Neural cell (in vitro differentiated cells): ENCODE measurements at regions not wholly inside any gene's neighbourhood (a gene's known extent, or its start where the extent isn't known, plus 50 kb on each side); places are given as distances from the start of the nearest gene placed in this dataset.

Experiments
- H2AFZ ChIP-seq: fragments of 200-600, 300-800 bp; sonication (generic), shearing (Covaris generic); 2 replicates; pipeline ENCODE4 v1.6.0; 2014; ENCODE audit warnings: low read depth, mild to moderate bottlenecking, antibody characterized with exemption, low read length, moderate library complexity
- H3F3A ChIP-seq: fragments of 200-600 bp; shearing (Covaris generic); 2 replicates; pipeline ENCODE4 v1.6.1; 2016; ENCODE audit warnings: mild to moderate bottlenecking, moderate library complexity, mixed read lengths, antibody characterized with exemption, low read length; ENCODE audit not compliant: insufficient read depth, poor library complexity, severe bottlenecking
- H3K27ac ChIP-seq: fragments of 200-600, 300-800 bp; sonication (generic), shearing (Covaris generic); 2 replicates; pipeline ENCODE4 v1.5.1; 2014; ENCODE audit warnings: mild to moderate bottlenecking, low read length, moderate library complexity
- H3K27me3 ChIP-seq: fragments of 300-800, 200-600 bp; sonication (generic), shearing (Covaris generic); 2 replicates; pipeline ENCODE4 v1.6.0; 2014; ENCODE audit warnings: mild to moderate bottlenecking, low read depth, low read length, moderate library complexity; ENCODE audit not compliant: insufficient read depth
- H3K36me3 ChIP-seq: fragments of 300-800, 200-600 bp; sonication (generic), shearing (Covaris generic); 2 replicates; pipeline ENCODE4 v1.5.1; 2014; ENCODE audit warnings: mild to moderate bottlenecking, antibody characterized with exemption, low read length, moderate library complexity; ENCODE audit not compliant: insufficient read depth
- H3K4me2 ChIP-seq: fragments of 300-800, 200-600 bp; sonication (generic), shearing (Covaris generic); 2 replicates; pipeline ENCODE4 v1.6.0; 2014; ENCODE audit warnings: mild to moderate bottlenecking, low read length
- H3K4me3 ChIP-seq: fragments of 300-800, 200-600 bp; sonication (generic), shearing (Covaris generic); 2 replicates; pipeline ENCODE4 v1.5.1; 2014; ENCODE audit warnings: mild to moderate bottlenecking, low read length, moderate library complexity
- H3K79me2 ChIP-seq: fragments of 200-600 bp; shearing (Covaris generic); replicated peaks from 2 replicates; pipeline ENCODE4 v1.6.0; 2014; ENCODE audit warnings: mild to moderate bottlenecking, low read length, moderate library complexity; ENCODE audit not compliant: insufficient read depth
- H3K9ac ChIP-seq: fragments of 300-800, 200-600 bp; sonication (generic), shearing (Covaris generic); 2 replicates; pipeline ENCODE4 v1.6.1; 2016; ENCODE audit warnings: mild to moderate bottlenecking, low read length, mixed read lengths
- H3K9me2 ChIP-seq: fragments of 200-600 bp; shearing (Covaris generic); 2 replicates; pipeline ENCODE4 v1.6.1; 2016; ENCODE audit warnings: mild to moderate bottlenecking, low read length, mixed read lengths; ENCODE audit not compliant: insufficient read depth
- H3K9me3 ChIP-seq: fragments of 200-600, 300-800 bp; sonication (generic), shearing (Covaris generic); 2 replicates; pipeline ENCODE4 v1.6.1; 2016; ENCODE audit warnings: mild to moderate bottlenecking, mixed run types, low read length, moderate library complexity, mixed read lengths
- H4K20me1 ChIP-seq: fragments of 200-600 bp; shearing (Covaris generic); 2 replicates; pipeline ENCODE4 v1.6.1; 2016; ENCODE audit warnings: mild to moderate bottlenecking, mixed run types; ENCODE audit not compliant: insufficient read depth
- EP300 ChIP-seq: fragments of 450-650 bp; conservative IDR thresholded peaks from 2 replicates; pipeline ENCODE4 v1.6.1; 2014; ENCODE audit warnings: antibody characterized with exemption, mild to moderate bottlenecking, moderate library complexity; ENCODE audit not compliant: poor library complexity, severe bottlenecking
- EZH2 ChIP-seq: fragments of 200-600, 300-800 bp; shearing (Covaris generic), sonication (generic); IDR thresholded peaks from 2 replicates; pipeline ENCODE4 v1.6.1; 2014; ENCODE audit warnings: antibody characterized with exemption, low read length, borderline replicate concordance, mild to moderate bottlenecking; ENCODE audit not compliant: insufficient read depth, poor library complexity, severe bottlenecking
- MXI1 ChIP-seq: fragments of 450-650 bp; conservative IDR thresholded peaks from 2 replicates; pipeline ENCODE4 v1.6.1; 2014; ENCODE audit warnings: antibody characterized with exemption, mild to moderate bottlenecking; ENCODE audit not compliant: poor library complexity, severe bottlenecking
- POLR2AphosphoS5 ChIP-seq: IDR thresholded peaks from 2 replicates; pipeline ENCODE4 v1.6.1; 2012
- RAD21 ChIP-seq: fragments of 450-650 bp; conservative IDR thresholded peaks from 2 replicates; pipeline ENCODE4 v1.6.1; 2014; ENCODE audit warnings: antibody characterized with exemption, mild to moderate bottlenecking, moderate library complexity
- SMC3 ChIP-seq: fragments of 450-650 bp; conservative IDR thresholded peaks from 2 replicates; pipeline ENCODE4 v1.6.1; 2014; ENCODE audit warnings: antibody characterized with exemption, mild to moderate bottlenecking, moderate library complexity; ENCODE audit not compliant: poor library complexity
- TAF1 ChIP-seq: IDR thresholded peaks from 2 replicates; pipeline ENCODE4 v1.6.1; 2012; ENCODE audit warnings: low read depth
- TF ChIP-seq, protein P1 (sequence below): IDR thresholded peaks from 2 replicates; pipeline ENCODE4 v1.6.1; 2012; ENCODE audit warnings: borderline replicate concordance
- TF ChIP-seq, protein P2 (sequence below): fragments of 450-650 bp; IDR thresholded peaks from 2 replicates; pipeline ENCODE4 v1.5.1; 2014; ENCODE audit warnings: antibody characterized with exemption, mild to moderate bottlenecking, moderate library complexity; ENCODE audit not compliant: poor library complexity, severe bottlenecking

- no peaks in the 10 kb centered on the region for H3F3A ChIP-seq
- no peak overlapping the region for H3K27ac ChIP-seq
- no peak overlapping the region for H2AFZ ChIP-seq
- H3K79me2 ChIP-seq, result no peaks in the 10 kb centered on the region
- TF ChIP-seq MXI1 (no peak), EP300 (no peak), SMC3 (no peak), RAD21 (no peak), TAF1 (no peak), POLR2AphosphoS5 (no peak)
- TF ChIP-seq, protein P1, sequence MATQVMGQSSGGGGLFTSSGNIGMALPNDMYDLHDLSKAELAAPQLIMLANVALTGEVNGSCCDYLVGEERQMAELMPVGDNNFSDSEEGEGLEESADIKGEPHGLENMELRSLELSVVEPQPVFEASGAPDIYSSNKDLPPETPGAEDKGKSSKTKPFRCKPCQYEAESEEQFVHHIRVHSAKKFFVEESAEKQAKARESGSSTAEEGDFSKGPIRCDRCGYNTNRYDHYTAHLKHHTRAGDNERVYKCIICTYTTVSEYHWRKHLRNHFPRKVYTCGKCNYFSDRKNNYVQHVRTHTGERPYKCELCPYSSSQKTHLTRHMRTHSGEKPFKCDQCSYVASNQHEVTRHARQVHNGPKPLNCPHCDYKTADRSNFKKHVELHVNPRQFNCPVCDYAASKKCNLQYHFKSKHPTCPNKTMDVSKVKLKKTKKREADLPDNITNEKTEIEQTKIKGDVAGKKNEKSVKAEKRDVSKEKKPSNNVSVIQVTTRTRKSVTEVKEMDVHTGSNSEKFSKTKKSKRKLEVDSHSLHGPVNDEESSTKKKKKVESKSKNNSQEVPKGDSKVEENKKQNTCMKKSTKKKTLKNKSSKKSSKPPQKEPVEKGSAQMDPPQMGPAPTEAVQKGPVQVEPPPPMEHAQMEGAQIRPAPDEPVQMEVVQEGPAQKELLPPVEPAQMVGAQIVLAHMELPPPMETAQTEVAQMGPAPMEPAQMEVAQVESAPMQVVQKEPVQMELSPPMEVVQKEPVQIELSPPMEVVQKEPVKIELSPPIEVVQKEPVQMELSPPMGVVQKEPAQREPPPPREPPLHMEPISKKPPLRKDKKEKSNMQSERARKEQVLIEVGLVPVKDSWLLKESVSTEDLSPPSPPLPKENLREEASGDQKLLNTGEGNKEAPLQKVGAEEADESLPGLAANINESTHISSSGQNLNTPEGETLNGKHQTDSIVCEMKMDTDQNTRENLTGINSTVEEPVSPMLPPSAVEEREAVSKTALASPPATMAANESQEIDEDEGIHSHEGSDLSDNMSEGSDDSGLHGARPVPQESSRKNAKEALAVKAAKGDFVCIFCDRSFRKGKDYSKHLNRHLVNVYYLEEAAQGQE, result no peak
- TF ChIP-seq, protein P2, sequence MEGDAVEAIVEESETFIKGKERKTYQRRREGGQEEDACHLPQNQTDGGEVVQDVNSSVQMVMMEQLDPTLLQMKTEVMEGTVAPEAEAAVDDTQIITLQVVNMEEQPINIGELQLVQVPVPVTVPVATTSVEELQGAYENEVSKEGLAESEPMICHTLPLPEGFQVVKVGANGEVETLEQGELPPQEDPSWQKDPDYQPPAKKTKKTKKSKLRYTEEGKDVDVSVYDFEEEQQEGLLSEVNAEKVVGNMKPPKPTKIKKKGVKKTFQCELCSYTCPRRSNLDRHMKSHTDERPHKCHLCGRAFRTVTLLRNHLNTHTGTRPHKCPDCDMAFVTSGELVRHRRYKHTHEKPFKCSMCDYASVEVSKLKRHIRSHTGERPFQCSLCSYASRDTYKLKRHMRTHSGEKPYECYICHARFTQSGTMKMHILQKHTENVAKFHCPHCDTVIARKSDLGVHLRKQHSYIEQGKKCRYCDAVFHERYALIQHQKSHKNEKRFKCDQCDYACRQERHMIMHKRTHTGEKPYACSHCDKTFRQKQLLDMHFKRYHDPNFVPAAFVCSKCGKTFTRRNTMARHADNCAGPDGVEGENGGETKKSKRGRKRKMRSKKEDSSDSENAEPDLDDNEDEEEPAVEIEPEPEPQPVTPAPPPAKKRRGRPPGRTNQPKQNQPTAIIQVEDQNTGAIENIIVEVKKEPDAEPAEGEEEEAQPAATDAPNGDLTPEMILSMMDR, result no peak
- H3K27me3 ChIP-seq, result no peaks in the 10 kb centered on the region
- H4K20me1 ChIP-seq, result no peaks in the 10 kb centered on the region
- no peaks in the 10 kb centered on the region for H3K9me2 ChIP-seq
- no peak overlapping the region for H3K4me3 ChIP-seq
- no peaks in the 10 kb centered on the region for H3K36me3 ChIP-seq
- no peaks in the 10 kb centered on the region for H3K9me3 ChIP-seq
- H3K9ac ChIP-seq, result no peak overlapping the region
- H3K4me2 ChIP-seq, result no peak overlapping the region
Measured at GRCh38 chr15:93252780-93253179, 163.8 kb upstream of the RGMA start.

DNA sequence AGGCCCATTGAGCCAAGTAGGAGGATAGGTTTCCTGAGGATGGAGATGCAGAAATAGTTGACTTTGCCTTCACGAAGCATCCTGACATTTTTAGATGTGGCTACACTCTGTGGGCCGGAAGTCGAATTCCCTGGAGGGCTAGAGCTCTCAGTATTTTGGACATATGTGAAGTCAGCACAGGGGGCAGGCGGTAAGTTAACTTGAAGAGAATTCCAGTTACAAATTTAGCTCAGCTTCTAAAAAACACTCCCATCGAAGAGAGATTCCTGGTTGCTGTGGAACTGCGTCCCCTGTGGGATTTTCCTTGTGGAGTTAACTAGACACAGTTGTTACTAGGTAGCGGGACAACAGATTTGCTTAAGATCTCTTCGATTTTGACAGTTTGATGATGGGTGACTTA is 161.9 kb upstream of the RGMA start:
- TF ChIP-seq POLR2AphosphoS5 (no peak), EP300 (no peak), SMC3 (no peak), MXI1 (no peak), RAD21 (no peak), EZH2 (no peak), TAF1 (no peak)
- TF ChIP-seq, protein P1, result no peak
- no peaks in the 10 kb centered on the region for H3F3A ChIP-seq
- no peaks in the 10 kb centered on the region for H3K27me3 ChIP-seq
- no peaks in the 10 kb centered on the region for H3K79me2 ChIP-seq
- no peak overlapping the region for H2AFZ ChIP-seq
- H3K9me3 ChIP-seq, result no peaks in the 10 kb centered on the region
- no peaks in the 10 kb centered on the region for H4K20me1 ChIP-seq
- no peak overlapping the region for H3K9ac ChIP-seq
- H3K27ac ChIP-seq, result no peak overlapping the region
- no peak overlapping the region for H3K4me2 ChIP-seq
- no peaks in the 10 kb centered on the region for H3K9me2 ChIP-seq
- H3K36me3 ChIP-seq, result no peaks in the 10 kb centered on the region
- H3K4me3 ChIP-seq, result no peak overlapping the region
